NCI-H128 (cell line): ENCODE measurements at regions not wholly inside any gene's neighbourhood (a gene's known extent, or its start where the extent isn't known, plus 50 kb on each side); places are given as distances from the start of the nearest gene placed in this dataset.
"Not testable (repeated sequence)": the region's sequence is repeated elsewhere in the genome, so short reads cannot be mapped to it uniquely, and the experiment has no call there.

ENCODE experiments used
- DNase-seq: peaks from one replicate; lab custom pipeline; 2025; ENCODE audit not compliant: unreplicated experiment; lab: John Stamatoyannopoulos, UW

- no peak for DNase-seq
These were observed 104.4 kb upstream of the ZBTB20 start for GRCh38 chr3:115251509-115251908.

- no peak for DNase-seq
These were observed 105.6 kb upstream of the ZBTB20 start for GRCh38 chr3:115252679-115253078.

- no peak for DNase-seq
These were observed 107.6 kb upstream of the ZBTB20 start for GRCh38 chr3:115254492-115255196.

- no peak for DNase-seq
These were observed 108.1 kb upstream of the ZBTB20 start for GRCh38 chr3:115255197-115255585.

- no peak for DNase-seq
These were observed 123.8 kb upstream of the ZBTB20 start for GRCh38 chr3:115270849-115271248.

GRCh38 chr3:115272036-115272824 is 125.1 kb upstream of the ZBTB20 start:
- no peak for DNase-seq

GRCh38 chr3:115275896-115276295 is 128.8 kb upstream of the ZBTB20 start:
- DNase-seq = no peak

GRCh38 chr3:115279939-115280338 is 132.9 kb upstream of the ZBTB20 start:
- no peak for DNase-seq

- no peak for DNase-seq
These were observed 133.4 kb upstream of the ZBTB20 start for GRCh38 chr3:115280506-115280905.

GRCh38 chr3:115281697-115282675 is 134.9 kb upstream of the ZBTB20 start:
- no peak for DNase-seq

GRCh38 chr3:115284980-115285379 is 137.9 kb upstream of the ZBTB20 start:
- no peak for DNase-seq

GRCh38 chr3:115286529-115287197 is 139.6 kb upstream of the ZBTB20 start:
- DNase-seq = no peak

- no peak for DNase-seq
These were observed 140.1 kb upstream of the ZBTB20 start for GRCh38 chr3:115287198-115287597.

GRCh38 chr3:115292131-115292530 is 145.0 kb upstream of the ZBTB20 start:
- no peak for DNase-seq

- DNase-seq = no peak
These were observed 145.6 kb upstream of the ZBTB20 start for GRCh38 chr3:115292677-115293165.

GRCh38 chr3:115293321-115293720 is 146.2 kb upstream of the ZBTB20 start:
- DNase-seq = no peak

GRCh38 chr3:115301364-115301860 is 154.3 kb upstream of the ZBTB20 start:
- DNase-seq = no peak

GRCh38 chr3:115317953-115318352 is 170.9 kb upstream of the ZBTB20 start:
- not testable (repeated sequence) for DNase-seq

GRCh38 chr3:115321400-115321805 is 174.3 kb upstream of the ZBTB20 start:
- DNase-seq = no peak

- DNase-seq = no peak
These were observed 175.8 kb upstream of the ZBTB20 start for GRCh38 chr3:115322901-115323300.
